Activated B cell treated with CpG ODN at 0.5 μM for 24 hours (primary cell): ENCODE measurements at regions not wholly inside any gene's neighbourhood (a gene's known extent, or its start where the extent isn't known, plus 50 kb on each side); places are given as distances from the start of the nearest gene placed in this dataset.

Source experiments
- ATAC-seq: fragments of 200-7000 bp; cut with Tn5 transposase; one replicate; pipeline ENCODE4 v1.10.0; 2021; ENCODE audit warnings: low read depth, mild to moderate bottlenecking, moderate library complexity
- CTCF ChIA-PET: fragments of 350-600 bp; sonication (Branson Sonifier 250); formaldehyde crosslinking; loops from one replicate; lab custom pipeline; 2021; ENCODE audit warnings: antibody characterized with exemption; lab: Charles Lee
- POLR2A ChIA-PET: fragments of 350-600 bp; sonication (Branson Sonifier 250); formaldehyde crosslinking; loops from one replicate; lab custom pipeline; 2021; ENCODE audit warnings: antibody characterized with exemption; lab: Charles Lee
- DNase-seq: peaks from one replicate; pipeline ENCODE4 v3.0.0; 2022
- H3K27ac Mint-ChIP-seq: one replicate; pipeline ENCODE4 v1.8.0; 2020; ENCODE audit warnings: mixed read lengths
- H3K27me3 Mint-ChIP-seq: one replicate; pipeline ENCODE4 v1.8.0; 2021; ENCODE audit warnings: mixed read lengths
- H3K36me3 Mint-ChIP-seq: one replicate; pipeline ENCODE4 v1.8.0; 2021; ENCODE audit warnings: low read depth, mixed read lengths
- H3K4me1 Mint-ChIP-seq: one replicate; pipeline ENCODE4 v1.8.0; 2021; ENCODE audit warnings: mixed read lengths
- H3K4me3 Mint-ChIP-seq: one replicate; pipeline ENCODE4 v1.8.0; 2020; ENCODE audit warnings: mild to moderate bottlenecking, mixed read lengths
- H3K9me3 Mint-ChIP-seq: one replicate; pipeline ENCODE4 v1.8.0; 2020; ENCODE audit warnings: mixed read lengths
- CTCF ChIP-seq: fragments of 200-600 bp; IDR thresholded peaks from one replicate; pipeline ENCODE4 v1.8.0; 2022; ENCODE audit warnings: antibody characterized with exemption, mild to moderate bottlenecking
- intact Hi-C: fragments of 100-400 bp; cut with micrococcal nuclease; formaldehyde crosslinking; loops from one replicate; pipeline ENCODE4 v1.15.1; 2024

GRCh38 chr7:86148501-86148900 lies 495.2 kb upstream of the GRM3 start:
- Mint-ChIP-seq H3K4me1 (no peaks in the 10 kb centered on the region), H3K27me3 (no peaks in the 10 kb centered on the region), H3K9me3 (peaks cover 3% of the 10 kb centered on the region), H3K27ac (no peak overlapping the region), H3K36me3 (no peaks in the 10 kb centered on the region), H3K4me3 (no peak overlapping the region)
- ChIA-PET CTCF (no interaction called here), POLR2A (no interaction called here)
- TF ChIP-seq CTCF = no peak
- intact Hi-C loops = no loop called here
- DNase-seq (no peak), ATAC-seq (no peak)

- no peaks in the 10 kb centered on the region for H3K4me1 Mint-ChIP-seq
- no peak overlapping the region for H3K4me3 Mint-ChIP-seq
- H3K27ac Mint-ChIP-seq = no peak overlapping the region
- no peaks in the 10 kb centered on the region for H3K36me3 Mint-ChIP-seq
- intact Hi-C loops = no loop called here
- ChIA-PET CTCF (no interaction called here), POLR2A (no interaction called here)
- ATAC-seq (no peak), DNase-seq (no peak)
- peaks cover 11% of the 10 kb centered on the region for H3K9me3 Mint-ChIP-seq
- H3K27me3 Mint-ChIP-seq = no peaks in the 10 kb centered on the region
- TF ChIP-seq CTCF = no peak
Observed at GRCh38 chr7:86137343-86137742, 506.4 kb upstream of the GRM3 start.

GRCh38 chr7:86130268-86130667 lies 513.4 kb upstream of the GRM3 start:
- H3K27me3 Mint-ChIP-seq = no peaks in the 10 kb centered on the region
- H3K4me1 Mint-ChIP-seq = no peaks in the 10 kb centered on the region
- no peak overlapping the region for H3K27ac Mint-ChIP-seq
- intact Hi-C loops = no loop called here
- H3K36me3 Mint-ChIP-seq = no peaks in the 10 kb centered on the region
- POLR2A ChIA-PET = no interaction called here
- CTCF ChIA-PET = no interaction called here
- H3K4me3 Mint-ChIP-seq = no peak overlapping the region
- TF ChIP-seq CTCF = no peak
- DNase-seq = no peak
- no peak for ATAC-seq
- H3K9me3 Mint-ChIP-seq = peaks cover 4% of the 10 kb centered on the region

- TF ChIP-seq CTCF = no peak
- CTCF ChIA-PET = no interaction called here
- ATAC-seq (no peak), DNase-seq (no peak)
- Mint-ChIP-seq H3K9me3 (peaks cover 10% of the 10 kb centered on the region), H3K4me1 (no peaks in the 10 kb centered on the region), H3K36me3 (no peaks in the 10 kb centered on the region), H3K27ac (no peak overlapping the region), H3K4me3 (no peak overlapping the region), H3K27me3 (no peaks in the 10 kb centered on the region)
- intact Hi-C loops = no loop called here
- POLR2A ChIA-PET = no interaction called here
Observed at GRCh38 chr7:86123476-86123875, 520.2 kb upstream of the GRM3 start.

GRCh38 chr7:86094166-86094669 lies 549.5 kb upstream of the GRM3 start:
- ATAC-seq (no peak), DNase-seq (no peak)
- Mint-ChIP-seq H3K4me1 (no peaks in the 10 kb centered on the region), H3K27me3 (no peaks in the 10 kb centered on the region), H3K27ac (no peak overlapping the region), H3K9me3 (peaks cover 3% of the 10 kb centered on the region), H3K4me3 (no peak overlapping the region), H3K36me3 (no peaks in the 10 kb centered on the region)
- POLR2A ChIA-PET = no interaction called here
- TF ChIP-seq CTCF = no peak
- intact Hi-C loops = no loop called here
- CTCF ChIA-PET = no interaction called here
